ENCODE measurements at regions not wholly inside any gene's neighbourhood (a gene's known extent, or its start where the extent isn't known, plus 50 kb on each side); places are given as distances from the start of the nearest gene placed in this dataset.

GRCh38 chr15:25525741-25526140 is 86.9 kb upstream of the UBE3A start:
- H3K27ac ChIP-seq (ENCODE audit: low read depth in 2 of 2, low read length in 1 of 2) = no peak overlapping the region
- WGBS, 2 donors = 73 to 79% methylated on average over 8 of the region's 8 CpGs
- no peak overlapping the region for H3K4me3 ChIP-seq (ENCODE audit: low read depth in 1 of 2, low read length in 2 of 2)

GRCh38 chr15:25515633-25516032 is 76.8 kb upstream of the UBE3A start:
- Histone ChIP-seq H3K36me3 (ENCODE audit: control insufficient read depth in 2 of 2, insufficient read depth in 2 of 2, low read length in 1 of 2) (no peaks in the 10 kb centered on the region), H3K27ac (ENCODE audit: low read depth in 2 of 2, low read length in 1 of 2) (no peak overlapping the region), H3K4me3 (ENCODE audit: low read depth in 1 of 2, low read length in 2 of 2) (no peak overlapping the region), H3K4me1 (ENCODE audit: control insufficient read depth in 2 of 2, insufficient read depth in 2 of 2, low read length in 1 of 2) (no peaks in the 10 kb centered on the region), H3K9me3 (ENCODE audit: control insufficient read depth in 2 of 2, insufficient read depth in 1 of 2, low read depth in 1 of 2, low read length in 1 of 2) (peaks cover 0 to 2% of the 10 kb centered on the region in 2 donors), H3K27me3 (ENCODE audit: control insufficient read depth in 1 of 2, insufficient read depth in 2 of 2, low read length in 2 of 2) (no peaks in the 10 kb centered on the region)
- WGBS, 2 donors = 82 to 91% methylated on average over 6 of the region's 6 CpGs

More at GRCh38 chr15:25525741-25526140, 86.9 kb upstream of the UBE3A start:
- no peaks in the 10 kb centered on the region for H3K27me3 ChIP-seq (ENCODE audit: control insufficient read depth in 1 of 2, insufficient read depth in 2 of 2, low read length in 2 of 2)
- H3K4me1 ChIP-seq (ENCODE audit: control insufficient read depth in 2 of 2, insufficient read depth in 2 of 2, low read length in 1 of 2) = no peaks in the 10 kb centered on the region
- H3K9me3 ChIP-seq (ENCODE audit: control insufficient read depth in 2 of 2, insufficient read depth in 1 of 2, low read depth in 1 of 2, low read length in 1 of 2) = peaks cover 0 to 6% of the 10 kb centered on the region in 2 donors
- H3K36me3 ChIP-seq (ENCODE audit: control insufficient read depth in 2 of 2, insufficient read depth in 2 of 2, low read length in 1 of 2) = no peaks in the 10 kb centered on the region

- H3K4me1 ChIP-seq (ENCODE audit: control insufficient read depth in 2 of 2, insufficient read depth in 2 of 2, low read length in 1 of 2) = no peaks in the 10 kb centered on the region
- 69 to 77% methylated on average over 9 of the region's 9 CpGs for WGBS, 2 donors
- peaks cover 0 to 2% of the 10 kb centered on the region in 2 donors for H3K9me3 ChIP-seq (ENCODE audit: control insufficient read depth in 2 of 2, insufficient read depth in 1 of 2, low read depth in 1 of 2, low read length in 1 of 2)
- no peaks in the 10 kb centered on the region for H3K27me3 ChIP-seq (ENCODE audit: control insufficient read depth in 1 of 2, insufficient read depth in 2 of 2, low read length in 2 of 2)
- no peaks in the 10 kb centered on the region for H3K36me3 ChIP-seq (ENCODE audit: control insufficient read depth in 2 of 2, insufficient read depth in 2 of 2, low read length in 1 of 2)
- no peak overlapping the region for H3K27ac ChIP-seq (ENCODE audit: low read depth in 2 of 2, low read length in 1 of 2)
- H3K4me3 ChIP-seq (ENCODE audit: low read depth in 1 of 2, low read length in 2 of 2) = no peak overlapping the region
Measured at GRCh38 chr15:25514522-25514921, 75.7 kb upstream of the UBE3A start.

- H3K4me3 ChIP-seq (ENCODE audit: low read depth in 1 of 2, low read length in 2 of 2) = no peak overlapping the region
- 52 to 65% methylated on average over 3 of the region's 3 CpGs for WGBS, 2 donors
Measured at GRCh38 chr15:25512957-25513356, 74.1 kb upstream of the UBE3A start.

GRCh38 chr15:25510146-25510545 is 71.3 kb upstream of the UBE3A start:
- H3K27me3 ChIP-seq (ENCODE audit: control insufficient read depth in 1 of 2, insufficient read depth in 2 of 2, low read length in 2 of 2) = no peaks in the 10 kb centered on the region
- H3K36me3 ChIP-seq (ENCODE audit: control insufficient read depth in 2 of 2, insufficient read depth in 2 of 2, low read length in 1 of 2) = no peaks in the 10 kb centered on the region
- H3K4me3 ChIP-seq (ENCODE audit: low read depth in 1 of 2, low read length in 2 of 2) = no peak overlapping the region
- no peaks in the 10 kb centered on the region for H3K4me1 ChIP-seq (ENCODE audit: control insufficient read depth in 2 of 2, insufficient read depth in 2 of 2, low read length in 1 of 2)
- 85% methylated on average over 4 of the region's 4 CpGs for WGBS, 2 donors
- H3K9me3 ChIP-seq (ENCODE audit: control insufficient read depth in 2 of 2, insufficient read depth in 1 of 2, low read depth in 1 of 2, low read length in 1 of 2) = peaks cover 0 to 2% of the 10 kb centered on the region in 2 donors
- no peak overlapping the region for H3K27ac ChIP-seq (ENCODE audit: low read depth in 2 of 2, low read length in 1 of 2)

More at GRCh38 chr15:25512957-25513356, 74.1 kb upstream of the UBE3A start:
- H3K27ac ChIP-seq (ENCODE audit: low read depth in 2 of 2, low read length in 1 of 2) = no peak overlapping the region
- no peaks in the 10 kb centered on the region for H3K4me1 ChIP-seq (ENCODE audit: control insufficient read depth in 2 of 2, insufficient read depth in 2 of 2, low read length in 1 of 2)
- H3K36me3 ChIP-seq (ENCODE audit: control insufficient read depth in 2 of 2, insufficient read depth in 2 of 2, low read length in 1 of 2) = no peaks in the 10 kb centered on the region
- H3K27me3 ChIP-seq (ENCODE audit: control insufficient read depth in 1 of 2, insufficient read depth in 2 of 2, low read length in 2 of 2) = no peaks in the 10 kb centered on the region
- peaks cover 0 to 2% of the 10 kb centered on the region in 2 donors for H3K9me3 ChIP-seq (ENCODE audit: control insufficient read depth in 2 of 2, insufficient read depth in 1 of 2, low read depth in 1 of 2, low read length in 1 of 2)

- WGBS, 2 donors = 71 to 77% methylated on average over 4 of the region's 4 CpGs
- Histone ChIP-seq H3K9me3 (ENCODE audit: control insufficient read depth in 2 of 2, insufficient read depth in 1 of 2, low read depth in 1 of 2, low read length in 1 of 2) (peaks cover 0 to 1% of the 10 kb centered on the region in 2 donors), H3K4me1 (ENCODE audit: control insufficient read depth in 2 of 2, insufficient read depth in 2 of 2, low read length in 1 of 2) (no peaks in the 10 kb centered on the region), H3K4me3 (ENCODE audit: low read depth in 1 of 2, low read length in 2 of 2) (no peak overlapping the region), H3K27me3 (ENCODE audit: control insufficient read depth in 1 of 2, insufficient read depth in 2 of 2, low read length in 2 of 2) (no peaks in the 10 kb centered on the region), H3K27ac (ENCODE audit: low read depth in 2 of 2, low read length in 1 of 2) (no peak overlapping the region), H3K36me3 (ENCODE audit: control insufficient read depth in 2 of 2, insufficient read depth in 2 of 2, low read length in 1 of 2) (no peaks in the 10 kb centered on the region)
Measured at GRCh38 chr15:25509703-25510102, 70.9 kb upstream of the UBE3A start.

- 43 to 47% methylated on average over 3 of the region's 3 CpGs for WGBS, 2 donors
Measured at GRCh38 chr15:25508369-25509002, 69.7 kb upstream of the UBE3A start.

GRCh38 chr15:25504307-25504706 is 65.5 kb upstream of the UBE3A start:
- no peaks in the 10 kb centered on the region for H3K27me3 ChIP-seq (ENCODE audit: control insufficient read depth in 1 of 2, insufficient read depth in 2 of 2, low read length in 2 of 2)
- peaks cover 0 to 3% of the 10 kb centered on the region in 2 donors for H3K9me3 ChIP-seq (ENCODE audit: control insufficient read depth in 2 of 2, insufficient read depth in 1 of 2, low read depth in 1 of 2, low read length in 1 of 2)
- H3K27ac ChIP-seq (ENCODE audit: low read depth in 2 of 2, low read length in 1 of 2) = no peak overlapping the region
- H3K36me3 ChIP-seq (ENCODE audit: control insufficient read depth in 2 of 2, insufficient read depth in 2 of 2, low read length in 1 of 2) = no peaks in the 10 kb centered on the region
- no peak overlapping the region for H3K4me3 ChIP-seq (ENCODE audit: low read depth in 1 of 2, low read length in 2 of 2)
- H3K4me1 ChIP-seq (ENCODE audit: control insufficient read depth in 2 of 2, insufficient read depth in 2 of 2, low read length in 1 of 2) = no peaks in the 10 kb centered on the region
- WGBS, 2 donors = 35 to 41% methylated on average over 6 of the region's 6 CpGs

More at GRCh38 chr15:25508369-25509002, 69.7 kb upstream of the UBE3A start:
- Histone ChIP-seq H3K4me1 (ENCODE audit: control insufficient read depth in 2 of 2, insufficient read depth in 2 of 2, low read length in 1 of 2) (no peaks in the 10 kb centered on the region), H3K4me3 (ENCODE audit: low read depth in 1 of 2, low read length in 2 of 2) (no peak overlapping the region), H3K27me3 (ENCODE audit: control insufficient read depth in 1 of 2, insufficient read depth in 2 of 2, low read length in 2 of 2) (no peaks in the 10 kb centered on the region), H3K27ac (ENCODE audit: low read depth in 2 of 2, low read length in 1 of 2) (no peak overlapping the region), H3K9me3 (ENCODE audit: control insufficient read depth in 2 of 2, insufficient read depth in 1 of 2, low read depth in 1 of 2, low read length in 1 of 2) (no peaks in the 10 kb centered on the region), H3K36me3 (ENCODE audit: control insufficient read depth in 2 of 2, insufficient read depth in 2 of 2, low read length in 1 of 2) (no peaks in the 10 kb centered on the region)

GRCh38 chr15:25501828-25502446 is 63.1 kb upstream of the UBE3A start:
- 25 to 28% methylated on average over 5 of the region's 5 CpGs for WGBS, 2 donors
- H3K4me1 ChIP-seq (ENCODE audit: control insufficient read depth in 2 of 2, insufficient read depth in 2 of 2, low read length in 1 of 2) = no peaks in the 10 kb centered on the region
- H3K4me3 ChIP-seq (ENCODE audit: low read depth in 1 of 2, low read length in 2 of 2) = no peak overlapping the region

GRCh38 chr15:25498835-25499234 is 60.0 kb upstream of the UBE3A start:
- H3K9me3 ChIP-seq (ENCODE audit: control insufficient read depth in 2 of 2, insufficient read depth in 1 of 2, low read depth in 1 of 2, low read length in 1 of 2) = peaks cover 0 to 3% of the 10 kb centered on the region in 2 donors
- 91% methylated on average over 5 of the region's 5 CpGs for WGBS, 2 donors
- H3K27me3 ChIP-seq (ENCODE audit: control insufficient read depth in 1 of 2, insufficient read depth in 2 of 2, low read length in 2 of 2) = no peaks in the 10 kb centered on the region
- H3K4me3 ChIP-seq (ENCODE audit: low read depth in 1 of 2, low read length in 2 of 2) = no peak overlapping the region
- no peaks in the 10 kb centered on the region for H3K36me3 ChIP-seq (ENCODE audit: control insufficient read depth in 2 of 2, insufficient read depth in 2 of 2, low read length in 1 of 2)
- H3K27ac ChIP-seq (ENCODE audit: low read depth in 2 of 2, low read length in 1 of 2) = no peak overlapping the region
- no peaks in the 10 kb centered on the region for H3K4me1 ChIP-seq (ENCODE audit: control insufficient read depth in 2 of 2, insufficient read depth in 2 of 2, low read length in 1 of 2)

More at GRCh38 chr15:25501828-25502446, 63.1 kb upstream of the UBE3A start:
- Histone ChIP-seq H3K27ac (ENCODE audit: low read depth in 2 of 2, low read length in 1 of 2) (no peak overlapping the region), H3K9me3 (ENCODE audit: control insufficient read depth in 2 of 2, insufficient read depth in 1 of 2, low read depth in 1 of 2, low read length in 1 of 2) (peaks cover 0 to 3% of the 10 kb centered on the region in 2 donors), H3K27me3 (ENCODE audit: control insufficient read depth in 1 of 2, insufficient read depth in 2 of 2, low read length in 2 of 2) (no peaks in the 10 kb centered on the region), H3K36me3 (ENCODE audit: control insufficient read depth in 2 of 2, insufficient read depth in 2 of 2, low read length in 1 of 2) (no peaks in the 10 kb centered on the region)

All from esophagus (tissue), 2 donors.